Stimulated activated CD4-positive, alpha-beta T cell treated with anti-CD3 and anti-CD28 coated beads, Interleukin-12 subunit alpha, Interleukin-12 subunit beta, amount 100 ng/mL, for 4 hours (primary cell): ENCODE measurements at regions not wholly inside any gene's neighbourhood (a gene's known extent, or its start where the extent isn't known, plus 50 kb on each side); places are given as distances from the start of the nearest gene placed in this dataset.
"Not testable (repeated sequence)": the region's sequence is repeated elsewhere in the genome, so short reads cannot be mapped to it uniquely, and the experiment has no call there.

Experiments used
- DNase-seq: peaks from one replicate; pipeline ENCODE4 v3.0.0-alpha.2; 2020

DNA sequence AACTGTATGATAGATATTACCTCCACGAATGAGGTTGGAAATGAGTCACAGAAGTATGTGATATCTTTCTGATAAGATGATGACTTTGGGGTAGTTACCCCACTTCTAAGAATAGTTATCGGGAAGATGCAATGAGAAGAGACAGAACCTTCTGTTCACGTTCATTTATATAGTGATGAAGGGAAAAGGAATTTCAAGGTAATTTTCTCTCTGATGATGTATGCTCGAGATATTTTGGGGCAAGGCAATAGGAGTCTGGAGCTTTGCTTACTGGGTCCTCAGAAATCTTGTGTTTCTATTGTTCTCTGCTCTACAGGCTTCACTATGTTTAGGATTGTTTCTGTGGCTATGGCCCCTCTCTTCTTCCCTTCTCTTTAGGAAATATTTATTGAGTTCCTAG, 1389.6 kb downstream of the CDH8 start:
- no peak for DNase-seq

DNA sequence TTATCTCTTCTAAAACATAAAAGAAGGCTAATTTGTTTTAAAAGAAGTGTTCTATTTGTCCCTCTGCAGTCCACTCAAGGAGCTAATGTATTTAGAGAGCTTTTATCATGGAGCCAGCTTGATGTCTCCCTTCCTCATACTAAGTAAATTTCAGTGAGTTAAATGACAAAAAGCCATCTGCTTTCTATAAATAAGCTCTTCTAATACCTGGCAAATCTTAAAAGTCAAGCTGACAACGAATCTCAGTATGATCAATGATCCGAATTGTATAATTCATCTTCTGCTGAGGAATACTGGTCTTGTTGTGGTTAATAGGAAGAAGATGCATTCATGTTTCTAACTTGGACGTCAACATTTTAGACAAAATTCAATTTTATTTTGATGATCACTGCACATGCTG, 1390.7 kb downstream of the CDH8 start:
- no peak for DNase-seq

DNA sequence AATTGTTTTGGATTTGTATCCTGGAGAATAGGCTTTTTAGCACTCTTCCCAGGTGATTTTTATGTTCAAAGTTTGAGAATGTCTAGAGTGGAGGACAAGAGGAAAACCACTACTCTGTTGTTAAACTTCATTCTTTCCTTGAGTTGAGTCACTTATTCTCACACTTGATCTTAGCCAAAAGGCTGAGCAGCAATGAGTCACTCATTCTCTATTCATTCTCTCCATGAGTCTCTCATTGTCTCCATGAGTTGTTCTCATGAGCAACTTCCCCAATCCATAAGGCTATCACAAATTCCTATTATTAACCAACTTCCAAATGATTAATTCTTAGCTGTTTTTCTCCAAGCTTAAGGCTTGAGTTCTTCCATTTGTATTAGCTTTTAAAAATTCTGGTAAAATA, 1393.3 kb downstream of the CDH8 start:
- DNase-seq: no peak

DNA sequence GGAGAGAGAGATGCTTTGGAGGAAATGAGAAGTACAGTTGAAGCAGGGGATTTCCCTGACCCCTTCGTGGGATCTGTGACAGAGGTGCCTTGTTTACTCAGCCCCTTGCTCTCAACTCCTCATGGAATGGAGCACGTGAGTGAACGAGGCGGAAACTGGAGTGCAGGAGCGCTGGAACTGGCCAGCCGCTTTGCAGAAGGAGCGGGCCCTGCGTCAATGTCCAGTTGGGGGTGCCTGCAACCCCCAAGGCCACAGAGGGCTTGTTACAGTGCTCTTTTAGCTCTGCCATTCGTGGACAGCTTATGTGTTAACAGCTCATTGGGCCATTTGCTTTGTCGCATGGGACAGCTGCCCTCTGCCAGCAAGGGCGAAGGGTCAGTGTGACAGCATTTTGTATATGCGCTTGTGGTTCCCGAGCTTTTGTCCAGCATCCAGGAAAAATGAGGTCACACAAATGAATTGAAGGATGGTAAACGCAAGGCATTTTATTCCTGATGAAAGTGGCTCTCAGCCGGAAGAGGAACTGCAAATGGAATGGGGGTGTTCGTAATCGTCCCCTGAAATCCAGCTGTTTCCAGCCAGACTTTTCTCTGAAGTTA, 1395.1 kb downstream of the CDH8 start:
- DNase-seq: no peak

DNA sequence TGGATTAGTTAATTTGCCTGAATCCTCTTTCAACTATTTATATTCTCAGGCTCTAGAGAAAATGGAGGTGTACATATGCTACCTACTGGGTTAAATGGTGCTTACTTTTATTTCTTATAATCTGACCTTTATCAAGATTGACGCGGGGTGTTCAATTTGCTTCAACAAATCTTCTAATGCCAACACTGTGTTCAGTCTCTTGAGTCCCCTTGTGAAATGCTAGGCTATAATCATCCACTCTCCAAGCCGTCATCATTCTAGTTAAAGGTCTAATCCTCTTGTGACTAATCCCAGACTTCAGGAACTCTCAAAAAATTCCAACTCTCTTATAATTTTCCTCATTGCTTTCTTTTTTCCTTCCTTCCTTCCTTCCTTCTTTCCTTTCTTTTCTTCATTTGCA, 1396.2 kb downstream of the CDH8 start:
- DNase-seq: no peak

DNA sequence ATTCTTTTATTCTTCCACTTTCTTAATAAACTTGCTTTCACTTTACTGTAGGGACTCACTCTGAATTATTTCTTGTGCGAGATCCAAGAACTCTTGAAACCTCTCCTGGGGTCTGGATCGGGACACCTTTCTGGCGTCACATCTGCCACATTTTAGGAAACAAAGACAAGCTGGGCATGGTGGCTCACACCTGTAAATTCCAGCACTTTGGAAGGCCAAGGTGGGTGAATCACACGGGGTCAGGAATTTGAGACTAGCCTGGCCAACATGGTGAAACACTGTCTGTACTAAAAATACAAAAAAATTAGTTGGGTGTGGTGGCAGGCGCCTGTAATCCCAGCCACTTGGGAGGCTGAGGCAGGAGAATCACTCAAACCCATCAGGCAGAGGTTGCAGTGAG, 1399.6 kb downstream of the CDH8 start:
- DNase-seq: not testable (repeated sequence)

DNA sequence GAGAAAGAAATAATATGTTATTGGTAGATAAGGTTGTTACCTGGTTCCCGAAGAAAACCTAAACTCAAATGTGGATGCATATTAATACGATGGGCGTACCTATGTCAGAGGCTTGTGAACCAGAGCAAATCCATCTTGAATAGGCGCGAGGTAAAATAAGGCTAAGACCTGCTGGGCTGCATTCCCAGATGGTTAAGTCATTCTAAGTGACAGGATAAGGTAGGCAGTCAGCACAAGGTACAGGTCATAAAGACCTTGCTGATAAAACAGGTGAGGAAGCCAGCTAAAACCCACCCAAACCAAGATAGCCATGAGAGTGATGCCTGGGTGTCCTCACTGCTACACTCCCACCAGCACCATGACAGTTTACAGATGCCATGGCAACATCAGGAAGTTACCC, 1400.1 kb downstream of the CDH8 start:
- DNase-seq: no peak

DNA sequence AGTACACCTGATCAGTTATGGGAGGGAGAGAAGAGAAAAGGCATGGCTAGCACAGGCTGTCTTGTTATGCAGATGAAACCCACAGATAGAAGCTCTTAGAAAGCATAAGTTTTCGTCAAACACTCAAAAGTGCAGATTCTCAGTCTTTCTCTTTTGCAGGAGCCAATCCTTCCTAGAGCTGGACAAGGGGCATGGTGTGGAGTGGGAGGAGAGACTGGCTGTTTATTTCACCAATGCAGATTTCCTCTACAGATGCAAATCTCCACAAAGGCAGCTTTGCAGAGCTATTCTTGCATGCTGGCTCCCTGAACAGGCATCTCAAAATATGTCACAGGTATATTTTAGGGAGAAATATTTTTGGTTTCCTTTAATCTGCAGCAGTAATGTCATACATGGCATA, 1400.7 kb downstream of the CDH8 start:
- no peak for DNase-seq

DNA sequence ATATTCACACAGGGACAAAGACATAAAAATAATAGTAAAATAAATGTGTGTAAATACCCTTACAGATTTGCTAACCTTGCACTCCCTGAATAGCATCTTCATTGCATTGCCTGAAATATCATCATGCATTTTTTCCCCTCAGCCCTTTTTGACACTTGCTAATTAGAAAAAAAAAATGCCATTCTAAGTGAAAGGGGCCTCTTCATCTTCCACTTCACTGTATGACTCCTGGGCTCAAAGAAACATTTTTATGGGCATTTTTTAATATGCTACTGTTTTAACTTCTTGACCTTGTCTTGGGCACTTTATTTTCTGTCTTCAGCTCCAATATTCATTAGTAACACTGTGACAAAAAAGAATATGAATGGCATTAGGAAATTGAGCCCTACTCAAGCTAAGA, 1424.4 kb downstream of the CDH8 start:
- DNase-seq: no peak

DNA sequence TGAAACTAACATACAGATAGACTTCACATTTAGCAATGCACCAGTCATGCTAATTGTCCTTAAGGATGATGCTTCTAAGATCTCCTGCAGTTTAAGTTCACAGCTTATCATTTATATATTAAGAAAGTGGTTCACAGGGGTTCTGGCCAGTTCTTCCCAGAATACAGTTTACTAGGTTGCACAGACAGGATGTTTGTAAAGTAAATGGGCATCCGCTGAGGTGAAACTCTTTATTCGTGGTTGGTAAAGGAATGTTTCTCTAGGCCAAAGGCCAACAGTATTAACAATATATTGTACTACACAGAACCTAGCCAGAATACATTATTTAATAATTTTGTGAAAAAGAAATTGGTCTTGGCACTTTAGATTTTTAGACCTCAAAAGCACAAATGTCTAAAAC, 1427.3 kb downstream of the CDH8 start:
- DNase-seq: no peak

DNA sequence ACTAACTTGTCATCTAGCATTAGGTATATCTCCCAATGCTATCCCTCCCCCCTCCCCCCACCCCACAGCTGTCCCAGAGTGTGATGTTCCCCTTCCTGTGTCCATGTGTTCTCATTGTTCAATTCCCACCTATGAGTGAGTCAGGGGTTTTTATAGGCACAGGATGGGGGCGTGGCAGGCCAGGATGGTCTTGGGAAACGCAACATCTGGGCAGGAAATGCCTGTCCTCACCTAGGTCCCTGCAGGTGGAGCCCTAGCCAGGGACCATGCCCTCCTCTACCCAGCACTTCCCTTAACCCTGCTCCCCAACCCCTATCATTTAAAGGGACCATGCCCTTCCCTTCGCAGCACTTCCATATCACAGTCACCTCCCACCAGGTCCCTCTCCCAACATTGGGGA, 1430.6 kb downstream of the CDH8 start:
- DNase-seq: not testable (repeated sequence)

DNA sequence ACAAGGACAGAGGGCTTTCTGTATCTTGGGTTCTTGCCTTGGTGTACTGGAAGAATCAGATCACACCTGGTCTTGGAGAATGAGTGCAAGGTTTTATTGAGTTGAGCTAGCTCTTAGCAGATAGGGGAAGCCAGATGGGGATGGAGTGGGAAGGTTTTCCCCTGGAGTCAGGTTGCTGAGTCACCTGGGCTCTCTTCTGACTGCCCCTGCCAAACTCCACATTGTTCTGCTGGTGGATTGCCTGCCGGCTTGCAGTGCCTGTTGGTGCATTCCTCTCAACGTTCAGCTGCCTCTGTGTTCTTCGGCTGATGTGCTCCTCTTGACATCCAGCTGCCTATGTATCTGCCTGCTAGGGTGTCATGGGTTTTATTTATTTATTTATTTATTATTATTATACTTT, 1431.1 kb downstream of the CDH8 start:
- no peak for DNase-seq

DNA sequence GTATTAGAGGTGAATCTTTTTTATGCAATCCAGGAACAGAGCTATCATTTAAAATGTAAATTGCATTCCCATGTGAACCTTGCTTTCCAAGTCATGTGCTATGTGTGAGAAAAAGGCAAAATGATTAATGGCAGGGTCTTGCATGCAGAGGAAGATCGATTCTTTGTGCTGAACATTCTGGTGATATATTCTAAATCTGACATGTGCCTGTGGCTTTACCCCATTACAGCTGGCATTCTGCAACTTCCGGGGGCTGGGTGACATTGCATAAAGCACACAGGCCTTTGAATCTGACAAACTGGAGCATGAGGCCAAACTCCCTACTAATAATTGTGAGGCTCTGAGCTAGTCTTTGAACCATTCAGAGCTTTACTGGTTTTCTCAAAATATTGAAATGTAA, 1449.7 kb downstream of the CDH8 start:
- no peak for DNase-seq

DNA sequence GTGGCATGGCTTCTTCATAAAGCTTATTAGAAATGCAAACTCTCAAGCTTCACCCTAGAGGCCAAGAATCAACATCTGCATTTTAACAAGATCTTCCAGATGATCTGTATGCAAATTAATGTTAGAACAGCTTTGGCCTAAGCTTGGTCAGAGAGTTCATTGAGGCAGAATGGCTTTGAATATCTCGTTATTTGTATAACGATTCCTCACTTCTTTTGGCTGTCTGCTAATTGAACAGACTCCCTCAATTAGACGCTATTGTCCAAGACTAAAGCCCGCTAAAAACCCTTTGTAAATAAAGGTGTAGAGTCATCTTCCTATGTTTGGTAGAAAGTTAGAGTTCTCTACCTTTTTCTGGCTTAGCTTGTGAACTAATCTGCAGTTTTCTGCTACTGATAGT, 1453.7 kb downstream of the CDH8 start:
- DNase-seq: no peak

DNA sequence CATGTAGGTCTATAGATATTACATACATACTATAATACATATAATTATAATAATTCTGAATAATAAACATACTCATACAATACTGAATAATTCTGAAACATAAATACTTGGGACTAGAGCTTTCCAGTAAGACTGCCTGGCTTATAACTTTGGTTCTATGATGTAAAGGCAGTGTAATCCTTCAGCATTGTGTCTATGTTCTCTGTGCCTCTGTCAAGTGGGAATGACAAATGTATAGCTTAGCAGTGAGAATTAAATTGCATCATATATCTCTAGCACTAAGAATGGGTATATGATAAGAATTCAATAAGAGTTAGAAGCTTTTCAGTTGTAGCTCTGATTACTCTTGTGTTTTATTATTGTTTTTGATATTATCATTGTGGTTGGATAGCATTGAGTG, 1469.3 kb downstream of the CDH8 start:
- no peak for DNase-seq

DNA sequence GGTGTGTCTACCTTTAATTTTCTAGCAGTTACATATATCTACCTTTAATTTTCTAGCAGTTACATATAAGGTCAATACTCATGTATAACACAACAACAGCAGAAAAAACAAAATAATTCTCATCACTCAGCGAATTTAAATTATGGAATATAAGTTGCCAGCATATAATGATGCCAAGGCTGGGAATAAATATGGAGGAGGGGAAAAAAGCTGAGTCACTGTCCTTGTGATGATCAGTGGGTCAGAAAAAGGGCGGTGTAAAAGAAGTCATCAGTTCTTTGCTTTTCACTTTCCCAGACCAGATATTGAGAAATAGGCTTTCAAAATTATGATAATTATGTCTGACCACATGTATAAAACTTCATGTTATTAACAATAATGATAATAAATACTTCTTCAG, 1471.7 kb downstream of the CDH8 start:
- no peak for DNase-seq

DNA sequence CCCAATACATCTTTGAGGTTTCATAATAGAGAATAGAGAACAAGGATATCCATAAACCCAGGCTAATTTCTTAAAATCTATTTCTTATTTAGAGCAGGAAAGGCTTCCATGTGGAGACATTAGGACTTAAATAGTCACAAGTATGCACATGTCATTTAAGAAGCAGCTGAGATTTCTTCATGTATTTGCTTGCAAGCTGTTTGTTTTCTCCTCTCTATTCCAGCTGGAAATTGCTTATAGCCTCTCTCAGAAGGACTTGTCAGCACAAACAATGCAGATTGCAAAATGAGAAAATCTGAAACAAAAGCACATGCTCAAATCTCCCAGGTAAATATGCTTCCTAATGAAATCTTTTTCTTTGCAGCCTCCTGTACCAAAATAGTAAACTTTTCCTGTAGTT, 1473.1 kb downstream of the CDH8 start:
- DNase-seq: no peak

DNA sequence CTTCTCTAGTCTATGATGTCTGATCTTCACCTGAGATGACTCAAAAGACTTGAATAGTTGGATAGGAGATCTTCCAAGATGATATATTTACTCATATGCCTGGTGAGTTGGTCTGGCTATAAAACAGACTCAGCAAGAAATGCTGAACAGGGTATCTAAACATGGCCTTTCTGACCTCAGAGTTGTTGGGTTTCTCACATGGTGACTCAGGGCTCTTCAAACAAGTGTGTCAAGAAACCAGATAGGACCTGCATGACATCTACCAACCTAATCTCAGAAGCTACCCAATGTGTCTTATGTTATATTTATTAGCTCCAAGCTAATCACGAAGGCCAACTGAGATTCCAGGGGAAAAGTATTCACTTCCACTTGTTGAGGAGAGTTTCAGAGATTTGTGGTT, 1477.3 kb downstream of the CDH8 start:
- DNase-seq: no peak

DNA sequence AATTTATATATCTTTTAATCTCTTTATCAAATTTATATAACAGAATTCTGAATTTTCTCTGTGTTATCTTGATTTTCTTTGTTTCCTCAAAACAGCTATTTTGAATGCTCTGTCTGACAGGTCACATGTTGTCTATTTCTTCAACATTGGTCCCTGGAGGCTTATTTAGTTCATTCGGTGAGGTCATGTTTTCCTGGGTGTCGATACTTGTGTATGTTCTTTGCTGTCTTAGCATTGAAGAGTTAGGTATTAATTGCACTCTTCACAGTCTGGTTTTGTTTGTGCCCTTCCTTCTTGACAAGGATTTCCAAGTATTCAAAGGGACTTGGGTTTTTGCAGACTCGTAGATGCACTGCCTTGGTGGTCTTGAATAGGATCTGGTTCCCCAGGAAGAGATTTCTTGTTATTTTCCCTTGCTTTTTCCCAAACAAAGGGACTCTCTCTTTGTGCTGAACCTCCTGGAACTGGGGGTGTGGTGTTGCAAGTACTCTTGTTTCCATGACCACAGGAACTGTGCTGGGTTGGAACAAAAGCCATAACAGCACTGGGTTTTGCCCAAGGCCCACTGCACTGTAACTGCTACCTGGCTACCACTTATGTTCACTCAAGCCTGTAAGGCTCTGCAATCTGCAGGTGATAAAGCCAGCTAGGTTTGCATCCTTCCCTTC, 1483.0 kb downstream of the CDH8 start:
- no peak for DNase-seq

DNA sequence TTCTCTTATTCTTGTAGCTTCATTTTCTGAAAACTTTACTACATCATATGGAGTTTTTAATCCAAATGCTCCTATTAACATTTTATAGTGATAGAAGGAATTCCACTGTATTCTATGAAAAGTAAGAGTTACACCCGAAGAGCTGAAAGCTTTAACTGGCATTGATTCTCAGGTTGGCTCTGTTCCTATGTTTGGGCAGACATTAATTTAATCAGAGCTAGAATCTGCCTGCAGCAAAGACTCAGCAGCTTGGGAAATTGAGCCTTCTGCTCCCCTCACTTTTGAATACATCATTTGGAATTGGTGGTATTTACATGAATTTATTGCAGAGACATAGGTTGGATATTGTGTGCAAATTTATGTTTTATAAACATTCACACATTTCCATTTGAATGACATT, 1494.7 kb downstream of the CDH8 start:
- DNase-seq: no peak

DNA sequence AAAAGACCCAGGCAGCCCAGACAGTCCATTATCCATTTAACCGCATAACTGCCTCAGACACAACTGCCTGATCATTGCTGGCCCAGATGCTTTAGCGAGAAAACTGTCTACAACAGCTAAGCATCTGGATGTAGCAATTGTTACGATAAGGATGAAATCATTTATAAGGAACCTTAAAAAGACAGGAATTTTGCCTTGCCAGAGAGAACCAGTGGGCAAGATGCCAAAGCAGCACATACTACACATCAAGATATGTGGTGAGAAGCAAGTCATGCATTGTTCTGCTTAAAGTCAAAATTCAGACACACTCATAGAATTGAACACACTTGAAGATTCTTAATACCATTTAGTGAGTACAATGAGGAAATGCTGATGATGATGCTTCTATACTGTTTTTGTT, 1525.3 kb downstream of the CDH8 start:
- no peak for DNase-seq

DNA sequence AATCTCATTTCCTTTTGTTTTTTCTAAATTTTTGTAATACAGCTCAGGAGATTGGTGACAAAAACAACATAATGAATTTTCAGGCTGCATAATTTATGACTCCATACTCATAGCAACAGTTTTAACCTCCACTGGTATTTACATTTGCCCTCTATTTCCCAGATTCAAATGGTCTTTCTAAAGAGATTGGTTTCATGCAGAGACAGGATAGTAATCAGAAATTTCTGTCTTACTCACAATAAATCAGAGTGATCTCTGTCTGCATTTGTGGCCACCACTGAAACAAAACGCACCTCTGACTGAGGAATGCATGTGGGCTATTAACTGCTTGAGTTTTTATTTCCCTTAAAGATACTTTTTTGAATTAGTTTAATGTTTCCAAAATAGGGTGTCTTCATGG, 1526.0 kb downstream of the CDH8 start:
- no peak for DNase-seq

DNA sequence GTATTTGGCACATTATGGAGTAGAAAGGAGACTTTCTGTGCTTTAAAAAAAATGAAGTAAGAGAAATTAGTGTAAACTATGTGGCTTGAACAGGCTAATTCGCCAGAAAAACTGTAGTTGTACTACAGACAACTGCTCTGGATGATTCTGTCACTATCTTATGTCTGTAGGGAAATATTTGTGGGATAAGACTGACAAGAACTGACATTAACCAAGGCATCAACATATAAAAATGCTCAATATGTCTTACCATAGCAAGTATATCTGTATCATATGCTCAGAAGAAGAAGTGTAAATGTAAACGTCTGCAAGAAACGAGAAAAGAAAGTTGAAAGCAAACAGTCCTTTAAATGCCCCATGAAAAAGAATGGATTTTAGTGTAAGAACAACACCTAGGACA, 1545.0 kb downstream of the CDH8 start:
- DNase-seq: no peak

DNA sequence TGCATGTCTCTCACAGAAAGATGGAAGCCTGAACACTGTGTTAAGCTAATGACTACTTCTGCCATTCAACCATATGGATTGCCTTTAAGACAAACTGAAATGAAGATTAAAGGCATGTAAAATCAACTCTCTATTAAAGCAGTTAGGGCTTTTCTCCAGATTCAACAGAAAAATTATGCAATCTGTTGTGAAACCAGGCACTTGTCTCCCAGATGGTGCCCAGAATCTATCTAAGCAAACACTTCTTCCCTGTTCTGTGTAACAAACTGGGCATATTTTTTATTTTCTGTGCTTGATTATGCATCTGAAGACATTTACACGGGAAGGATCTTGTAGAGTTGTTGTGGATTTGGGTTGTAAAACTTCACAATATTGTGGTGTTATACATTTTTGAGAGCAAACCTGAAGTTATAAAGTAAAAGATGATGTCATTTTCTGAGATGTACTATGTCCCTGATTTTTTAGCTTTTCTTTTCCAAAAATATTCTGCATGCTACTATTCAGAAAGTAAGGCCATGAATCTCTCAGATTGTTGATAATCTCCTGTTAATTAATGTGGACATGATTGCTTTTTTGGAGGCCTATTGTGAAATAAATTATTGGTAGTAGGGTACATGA, 1550.3 kb downstream of the CDH8 start:
- no peak for DNase-seq

DNA sequence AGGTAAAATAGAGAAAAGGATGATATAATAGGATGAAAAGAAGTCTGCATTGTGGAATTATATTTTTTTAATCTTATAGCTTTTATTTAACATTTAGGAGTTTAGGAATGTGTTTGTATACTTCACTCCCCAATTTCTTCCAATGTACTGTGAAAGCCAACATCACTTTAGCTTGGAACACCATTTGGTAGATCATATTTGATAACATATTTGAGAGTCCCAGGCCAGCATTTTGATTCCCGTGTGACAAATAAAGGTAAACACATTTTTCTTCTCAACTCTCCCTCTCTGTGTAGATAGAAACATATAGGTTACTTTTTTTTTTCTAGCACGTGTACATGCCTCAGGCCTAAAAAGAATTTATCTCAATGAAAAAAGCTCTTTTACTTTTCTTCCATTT, 1551.3 kb downstream of the CDH8 start:
- no peak for DNase-seq
